Activated CD4-positive, alpha-beta T cell treated with anti-CD3 and anti-CD28 coated beads for 36 hours (primary cell): ENCODE measurements at regions not wholly inside any gene's neighbourhood (a gene's known extent, or its start where the extent isn't known, plus 50 kb on each side); places are given as distances from the start of the nearest gene placed in this dataset.

Experiments used
- ATAC-seq: fragments of 200-7000 bp; cut with Tn5 transposase; one replicate; pipeline ENCODE4 v1.10.0; 2021; ENCODE audit warnings: mild to moderate bottlenecking, moderate library complexity
- CTCF ChIA-PET: fragments of 350-600 bp; sonication (Branson Sonifier 250); formaldehyde crosslinking; loops from one replicate; lab custom pipeline; 2021; ENCODE audit warnings: antibody characterized with exemption; lab: Charles Lee
- POLR2A ChIA-PET: fragments of 350-600 bp; sonication (Branson Sonifier 250); formaldehyde crosslinking; loops from one replicate; lab custom pipeline; 2021; ENCODE audit warnings: antibody characterized with exemption, inconsistent platforms; lab: Charles Lee
- DNase-seq: peaks from one replicate; pipeline ENCODE4 v3.0.0-alpha.2; 2020
- H3K27ac Mint-ChIP-seq: one replicate; pipeline ENCODE4 v1.8.0; 2021; ENCODE audit warnings: mixed read lengths
- H3K27me3 Mint-ChIP-seq: one replicate; pipeline ENCODE4 v1.8.0; 2021; ENCODE audit warnings: mixed read lengths
- H3K36me3 Mint-ChIP-seq: one replicate; pipeline ENCODE4 v1.8.0; 2021; ENCODE audit warnings: low read depth, mixed read lengths
- H3K4me1 Mint-ChIP-seq: one replicate; pipeline ENCODE4 v1.8.0; 2021; ENCODE audit warnings: mixed read lengths
- H3K4me3 Mint-ChIP-seq: one replicate; pipeline ENCODE4 v1.8.0; 2021; ENCODE audit warnings: mild to moderate bottlenecking, moderate library complexity, mixed read lengths
- H3K9me3 Mint-ChIP-seq: one replicate; pipeline ENCODE4 v1.8.0; 2021; ENCODE audit warnings: low read depth, mixed read lengths
- intact Hi-C, 2 experiments: fragments of 100-400 bp; cut with DNase I in 1 of 2; cut with micrococcal nuclease in 1 of 2; formaldehyde crosslinking; loops; one replicate each; pipeline versions ENCODE4 v1.14.2 to v1.15.1; 2022 to 2024; cut with DNase I, micrococcal nuclease

DNA sequence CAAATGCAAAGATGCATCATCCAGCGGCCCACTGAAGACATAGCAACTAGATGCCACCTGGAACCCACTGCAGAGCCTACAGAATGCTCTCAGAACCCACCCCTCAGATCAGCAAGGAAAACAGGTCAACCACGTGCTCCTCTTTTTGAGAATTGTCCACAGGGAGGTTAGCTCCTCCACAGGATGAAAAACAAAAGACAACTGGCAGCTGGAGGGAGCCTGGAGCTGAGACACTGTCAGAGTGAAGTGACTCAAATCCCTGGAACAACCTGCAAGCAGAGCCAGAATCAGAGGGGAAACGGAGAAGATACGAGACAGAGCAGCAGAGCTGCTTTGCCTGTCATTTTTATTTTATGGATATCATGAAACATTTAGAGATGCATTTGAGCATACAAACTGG is 277.6 kb downstream of the GASK1B start:
- CTCF ChIA-PET = interaction anchor here (1.2 kb wide), 1 partner anchor 12 kb away, joined by 3 read pairs; no protein-coding TSS in a partner anchor
- no peak for ATAC-seq
- intact Hi-C loops = no loop called here

DNA sequence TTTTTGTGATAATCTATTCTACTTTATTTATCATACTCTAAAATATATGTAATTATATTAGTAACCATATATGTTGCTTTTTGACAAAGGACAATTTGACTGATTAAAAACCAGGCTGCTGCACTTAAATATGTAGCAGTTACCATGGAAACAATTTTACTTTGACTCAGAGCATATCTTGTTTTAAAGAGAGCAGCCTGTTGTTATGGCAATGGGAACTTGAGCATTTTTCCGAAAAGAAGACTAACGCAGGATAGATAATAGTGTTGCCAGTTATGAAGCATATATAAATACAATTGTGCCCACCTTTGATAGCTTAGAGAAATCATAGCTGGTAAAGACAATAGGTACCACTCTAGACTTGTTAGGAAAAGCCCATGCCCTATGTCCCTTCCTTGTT is 283.0 kb downstream of the GASK1B start:
- no peak for DNase-seq

More for the DNA sequence above, 277.6 kb downstream of the GASK1B start:
- DNase-seq = no peak
- Mint-ChIP-seq H3K4me1 (no peaks in the 10 kb centered on the region), H3K4me3 (no peak overlapping the region), H3K27me3 (no peaks in the 10 kb centered on the region), H3K27ac (no peak overlapping the region), H3K36me3 (no peaks in the 10 kb centered on the region), H3K9me3 (no peaks in the 10 kb centered on the region)
- POLR2A ChIA-PET = no interaction called here

DNA sequence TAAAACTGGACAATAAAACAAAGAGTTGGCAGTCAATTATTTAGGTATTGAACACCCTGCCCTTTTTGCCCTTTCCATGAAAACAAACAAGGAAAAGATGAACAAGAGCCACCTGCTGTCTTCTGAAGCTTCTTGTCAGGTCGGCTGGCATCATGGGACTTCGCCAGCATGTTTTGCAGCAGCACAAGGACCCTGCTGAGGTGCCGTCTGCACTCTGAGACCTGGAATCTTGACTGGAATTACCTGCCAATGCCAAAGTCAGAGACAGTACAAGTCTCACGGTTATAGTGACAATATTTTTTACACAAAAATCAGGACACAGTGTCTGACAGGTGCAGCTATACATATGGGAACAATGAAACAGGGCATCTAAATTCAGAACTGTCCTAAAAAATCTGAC is 284.5 kb downstream of the GASK1B start:
- DNase-seq = no peak

More for the DNA sequence above, 283.0 kb downstream of the GASK1B start:
- Mint-ChIP-seq H3K36me3 (no peaks in the 10 kb centered on the region), H3K4me3 (no peak overlapping the region), H3K9me3 (no peaks in the 10 kb centered on the region), H3K4me1 (no peaks in the 10 kb centered on the region), H3K27me3 (no peaks in the 10 kb centered on the region), H3K27ac (no peak overlapping the region)
- ATAC-seq = no peak
- ChIA-PET CTCF (no interaction called here), POLR2A (no interaction called here)
- intact Hi-C loops = no loop called here

DNA sequence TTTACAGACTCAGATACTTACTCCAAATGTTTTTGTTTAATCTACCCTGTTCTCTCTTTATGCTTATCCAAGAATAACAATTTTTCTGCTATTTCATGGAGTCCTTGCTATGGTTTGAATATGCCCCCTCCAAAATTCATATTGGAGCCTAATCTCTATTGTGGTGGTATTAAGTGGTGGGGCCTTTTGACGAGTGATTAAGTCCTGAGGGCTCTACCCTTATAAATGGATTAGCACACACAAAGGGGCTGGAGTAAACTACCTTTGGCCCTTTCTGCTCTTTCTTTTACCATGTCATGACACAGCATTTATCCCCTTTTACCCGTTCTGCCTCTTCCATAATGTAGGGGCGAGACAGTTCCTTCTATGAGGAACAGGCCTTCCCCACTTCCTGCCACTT is 285.5 kb downstream of the GASK1B start:
- H3K4me3 Mint-ChIP-seq = no peak overlapping the region
- CTCF ChIA-PET = no interaction called here
- H3K27me3 Mint-ChIP-seq = no peaks in the 10 kb centered on the region
- H3K27ac Mint-ChIP-seq = no peak overlapping the region
- POLR2A ChIA-PET = no interaction called here
- H3K9me3 Mint-ChIP-seq = no peaks in the 10 kb centered on the region
- ATAC-seq (no peak), DNase-seq (no peak)
- no peaks in the 10 kb centered on the region for H3K36me3 Mint-ChIP-seq
- intact Hi-C loops = no loop called here
- no peaks in the 10 kb centered on the region for H3K4me1 Mint-ChIP-seq

More for the DNA sequence above, 284.5 kb downstream of the GASK1B start:
- no peak overlapping the region for H3K27ac Mint-ChIP-seq
- no peak for ATAC-seq
- no peaks in the 10 kb centered on the region for H3K27me3 Mint-ChIP-seq
- no peaks in the 10 kb centered on the region for H3K36me3 Mint-ChIP-seq
- intact Hi-C loops = no loop called here
- H3K4me3 Mint-ChIP-seq = no peak overlapping the region
- H3K9me3 Mint-ChIP-seq = no peaks in the 10 kb centered on the region
- CTCF ChIA-PET = no interaction called here
- no peaks in the 10 kb centered on the region for H3K4me1 Mint-ChIP-seq
- POLR2A ChIA-PET = no interaction called here

DNA sequence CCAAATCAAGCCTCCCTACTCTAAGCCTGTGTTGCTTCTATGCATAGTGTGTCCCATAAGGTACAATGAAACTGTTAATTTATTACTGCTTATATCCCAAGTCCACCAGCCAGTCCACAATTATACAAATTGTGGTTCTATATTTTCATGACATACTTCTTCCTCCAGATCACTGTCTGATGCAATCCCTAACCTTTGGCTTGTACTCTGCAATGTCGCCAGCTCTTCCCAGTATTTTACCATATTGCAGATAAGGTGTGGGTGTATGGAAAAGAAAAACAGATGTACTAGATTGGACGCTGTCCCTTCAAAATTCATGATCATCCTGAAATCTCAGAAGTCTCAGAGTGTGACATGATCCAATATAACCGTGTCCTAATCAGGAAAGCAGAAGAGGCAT is 286.2 kb downstream of the GASK1B start:
- Mint-ChIP-seq H3K27me3 (no peaks in the 10 kb centered on the region), H3K4me3 (no peak overlapping the region), H3K4me1 (no peaks in the 10 kb centered on the region), H3K9me3 (no peaks in the 10 kb centered on the region), H3K36me3 (no peaks in the 10 kb centered on the region), H3K27ac (no peak overlapping the region)
- ATAC-seq (no peak), DNase-seq (no peak)
- CTCF ChIA-PET = no interaction called here
- POLR2A ChIA-PET = no interaction called here
- intact Hi-C loops = no loop called here

DNA sequence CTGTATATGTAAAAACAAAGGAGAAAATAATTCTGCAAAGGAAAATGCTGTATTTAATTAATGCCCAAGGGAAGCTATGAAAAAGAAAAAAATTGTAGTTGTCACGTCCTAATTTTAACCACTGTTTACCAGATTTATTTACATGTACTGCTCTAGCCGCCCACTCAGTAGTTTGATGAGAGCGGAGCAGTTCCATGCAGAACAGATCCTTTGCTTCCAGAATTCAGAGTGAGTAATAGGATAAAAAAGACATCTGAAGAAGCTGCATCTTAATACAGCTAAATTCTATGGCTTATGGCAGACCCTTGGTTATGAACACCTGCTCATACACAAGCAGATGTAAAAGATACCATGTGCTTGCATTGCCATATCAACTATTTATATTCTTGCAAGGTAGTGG is 287.0 kb downstream of the GASK1B start:
- intact Hi-C loops = no loop called here
- CTCF ChIA-PET = no interaction called here
- H3K27ac Mint-ChIP-seq = no peak overlapping the region
- no peaks in the 10 kb centered on the region for H3K4me1 Mint-ChIP-seq
- no peak overlapping the region for H3K4me3 Mint-ChIP-seq
- DNase-seq = no peak
- no peaks in the 10 kb centered on the region for H3K9me3 Mint-ChIP-seq
- no peaks in the 10 kb centered on the region for H3K27me3 Mint-ChIP-seq
- POLR2A ChIA-PET = no interaction called here
- H3K36me3 Mint-ChIP-seq = no peaks in the 10 kb centered on the region
- no peak for ATAC-seq

DNA sequence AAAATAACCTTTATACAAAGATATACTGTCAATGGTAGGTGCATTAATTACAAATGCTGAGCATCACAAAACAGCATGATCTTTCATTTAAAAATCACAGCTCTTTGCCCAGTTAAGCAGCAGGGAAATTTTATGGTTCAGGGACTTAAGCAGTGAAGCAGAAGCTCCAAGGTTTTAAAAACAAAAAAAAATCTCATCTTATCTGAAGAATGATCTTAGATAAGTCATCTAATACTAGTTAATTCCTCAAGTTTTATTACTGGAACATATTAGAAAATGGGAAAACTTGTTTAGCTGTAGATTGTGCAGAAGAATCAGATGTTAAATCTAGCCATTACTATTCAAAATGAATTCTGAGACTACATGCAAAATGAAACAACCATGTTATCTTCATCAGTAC is 289.9 kb downstream of the GASK1B start:
- Mint-ChIP-seq H3K9me3 (peaks cover 3% of the 10 kb centered on the region), H3K27ac (no peak overlapping the region), H3K36me3 (no peaks in the 10 kb centered on the region), H3K4me3 (no peak overlapping the region), H3K27me3 (no peaks in the 10 kb centered on the region), H3K4me1 (no peaks in the 10 kb centered on the region)
- ChIA-PET POLR2A (no interaction called here), CTCF (interaction anchor here (0.7 to 0.8 kb wide), 2 partner anchors 12 to 98 kb away, joined by 3 read pairs; no protein-coding TSS in a partner anchor)
- intact Hi-C loops = no loop called here
- ATAC-seq = no peak
- DNase-seq = no peak

DNA sequence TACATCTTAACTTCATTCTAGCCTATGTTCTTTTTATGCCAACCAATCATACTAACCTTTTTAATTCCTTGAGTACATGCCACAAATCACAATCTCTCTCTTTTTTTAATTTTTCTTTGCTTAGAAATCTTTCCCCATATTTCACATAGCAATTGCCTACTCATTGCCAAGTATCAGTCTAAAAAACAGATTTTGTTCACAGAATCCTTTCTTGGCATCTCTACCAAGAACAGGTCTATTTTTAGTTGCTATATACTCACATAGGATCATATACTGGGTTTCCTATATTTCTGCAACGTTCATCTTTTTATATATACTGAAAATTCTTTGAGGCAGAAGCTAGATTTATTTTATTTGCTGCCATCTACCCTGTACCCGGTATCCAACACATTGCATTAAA is 292.1 kb downstream of the GASK1B start:
- Mint-ChIP-seq H3K27ac (no peak overlapping the region), H3K4me1 (no peaks in the 10 kb centered on the region), H3K4me3 (no peak overlapping the region), H3K9me3 (peaks cover 8% of the 10 kb centered on the region), H3K36me3 (no peaks in the 10 kb centered on the region), H3K27me3 (no peaks in the 10 kb centered on the region)
- intact Hi-C loops = no loop called here
- DNase-seq (no peak), ATAC-seq (no peak)
- ChIA-PET CTCF (no interaction called here), POLR2A (no interaction called here)

DNA sequence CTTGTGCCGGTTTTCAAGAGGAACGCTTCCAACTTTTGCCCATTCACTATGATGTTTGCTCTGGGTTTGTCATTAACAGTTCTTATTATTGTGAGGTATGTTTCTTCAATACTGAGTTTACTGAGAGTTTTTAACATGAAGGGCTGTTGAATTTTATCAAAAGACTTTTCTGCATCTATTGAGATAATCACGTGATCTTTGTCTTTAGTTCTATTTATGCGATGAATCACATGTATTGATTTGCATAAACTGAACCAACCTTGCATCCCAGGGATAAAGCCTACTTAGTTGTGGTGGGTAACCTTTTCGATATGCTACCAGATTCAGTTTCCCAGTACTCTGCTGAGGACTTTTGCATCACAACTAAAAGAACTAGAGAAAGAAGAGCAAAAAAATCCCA is 318.0 kb downstream of the GASK1B start:
- no peak for ATAC-seq
- intact Hi-C loops = no loop called here
- peaks cover 11% of the 10 kb centered on the region for H3K9me3 Mint-ChIP-seq
- H3K4me3 Mint-ChIP-seq = no peak overlapping the region
- H3K4me1 Mint-ChIP-seq = no peaks in the 10 kb centered on the region
- H3K27ac Mint-ChIP-seq = no peak overlapping the region
- DNase-seq = no peak
- H3K27me3 Mint-ChIP-seq = no peaks in the 10 kb centered on the region
- ChIA-PET POLR2A (no interaction called here), CTCF (no interaction called here)
- no peaks in the 10 kb centered on the region for H3K36me3 Mint-ChIP-seq

DNA sequence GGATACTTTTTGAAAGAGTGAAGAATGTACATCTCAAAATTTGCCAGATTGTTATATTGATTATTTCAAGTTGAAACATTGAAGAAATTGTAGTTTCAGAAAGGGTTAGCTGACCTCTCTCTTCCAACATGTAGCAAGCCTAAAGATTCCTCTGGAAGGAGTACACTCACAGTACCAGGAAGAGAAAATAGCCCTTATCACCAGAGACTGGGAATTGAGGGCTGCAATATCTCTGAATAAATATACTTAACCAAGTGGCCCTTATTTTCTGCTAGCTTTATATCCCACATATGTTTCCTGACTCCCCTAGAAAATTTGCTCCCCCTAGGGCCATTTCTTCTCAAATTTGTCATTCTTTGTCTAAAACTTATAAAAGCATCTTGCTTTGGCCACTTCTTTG is 332.2 kb downstream of the GASK1B start:
- Mint-ChIP-seq H3K27me3 (no peaks in the 10 kb centered on the region), H3K36me3 (no peaks in the 10 kb centered on the region), H3K4me1 (no peaks in the 10 kb centered on the region), H3K9me3 (no peaks in the 10 kb centered on the region), H3K4me3 (no peak overlapping the region), H3K27ac (no peak overlapping the region)
- DNase-seq = no peak
- intact Hi-C loops = no loop called here
- CTCF ChIA-PET = no interaction called here
- no peak for ATAC-seq
- POLR2A ChIA-PET = no interaction called here

DNA sequence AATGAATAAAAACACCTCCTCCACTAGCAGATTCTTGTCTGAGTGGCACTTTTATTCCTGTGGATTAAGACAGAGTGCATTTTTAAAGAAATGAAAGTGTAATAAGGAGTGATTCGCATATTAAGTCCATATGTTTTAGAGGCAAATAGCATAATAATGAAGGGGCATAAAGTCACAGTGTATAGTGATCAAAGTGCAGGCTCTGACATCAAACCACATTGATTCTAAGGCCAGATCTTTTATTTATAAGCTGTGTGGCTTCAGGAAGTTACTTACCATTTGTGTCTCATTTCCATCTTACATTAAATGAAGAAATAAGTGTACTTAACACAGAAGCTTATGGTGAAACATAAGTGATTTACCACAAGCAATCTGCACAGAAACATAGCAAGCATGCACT is 332.8 kb downstream of the GASK1B start:
- DNase-seq (no peak), ATAC-seq (no peak)
- H3K27ac Mint-ChIP-seq = no peak overlapping the region
- H3K4me1 Mint-ChIP-seq = no peaks in the 10 kb centered on the region
- no peaks in the 10 kb centered on the region for H3K27me3 Mint-ChIP-seq
- no peaks in the 10 kb centered on the region for H3K9me3 Mint-ChIP-seq
- intact Hi-C loops = no loop called here
- H3K36me3 Mint-ChIP-seq = no peaks in the 10 kb centered on the region
- CTCF ChIA-PET = no interaction called here
- H3K4me3 Mint-ChIP-seq = no peak overlapping the region
- POLR2A ChIA-PET = no interaction called here

DNA sequence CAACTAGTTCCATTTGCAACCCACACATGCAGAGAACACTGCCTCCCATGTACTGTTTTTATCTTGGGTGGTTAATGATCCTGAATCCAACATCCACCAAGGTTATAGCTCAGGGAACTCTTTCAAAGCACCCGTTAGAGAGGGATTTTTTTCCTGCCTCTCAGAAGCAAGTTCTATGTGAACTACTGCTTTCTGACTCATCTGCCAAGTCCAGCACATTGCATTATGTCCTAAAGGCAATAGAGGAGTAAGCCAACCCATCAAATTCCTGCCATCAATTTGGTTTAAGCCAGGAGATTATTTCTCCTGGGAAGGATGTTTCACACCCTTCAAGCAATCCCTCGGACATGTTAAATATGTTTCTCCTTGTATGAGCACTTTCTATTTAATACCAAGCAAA is 334.5 kb downstream of the GASK1B start:
- H3K4me1 Mint-ChIP-seq = no peaks in the 10 kb centered on the region
- no peak for DNase-seq
- CTCF ChIA-PET = no interaction called here
- ATAC-seq = no peak
- POLR2A ChIA-PET = no interaction called here
- no peak overlapping the region for H3K27ac Mint-ChIP-seq
- H3K27me3 Mint-ChIP-seq = no peaks in the 10 kb centered on the region
- intact Hi-C loops = no loop called here
- no peaks in the 10 kb centered on the region for H3K36me3 Mint-ChIP-seq
- no peaks in the 10 kb centered on the region for H3K9me3 Mint-ChIP-seq
- H3K4me3 Mint-ChIP-seq = no peak overlapping the region
